Femur (tissue), 1 donor: ENCODE measurements at regions not wholly inside any gene's neighbourhood (a gene's known extent, or its start where the extent isn't known, plus 50 kb on each side); places are given as distances from the start of the nearest gene placed in this dataset.
"Not testable (repeated sequence)": the region's sequence is repeated elsewhere in the genome, so short reads cannot be mapped to it uniquely, and the experiment has no call there.

Source experiments
- DNase-seq: peaks from one replicate; pipeline ENCODE4 v3.0.0-alpha.2; 2017

DNA sequence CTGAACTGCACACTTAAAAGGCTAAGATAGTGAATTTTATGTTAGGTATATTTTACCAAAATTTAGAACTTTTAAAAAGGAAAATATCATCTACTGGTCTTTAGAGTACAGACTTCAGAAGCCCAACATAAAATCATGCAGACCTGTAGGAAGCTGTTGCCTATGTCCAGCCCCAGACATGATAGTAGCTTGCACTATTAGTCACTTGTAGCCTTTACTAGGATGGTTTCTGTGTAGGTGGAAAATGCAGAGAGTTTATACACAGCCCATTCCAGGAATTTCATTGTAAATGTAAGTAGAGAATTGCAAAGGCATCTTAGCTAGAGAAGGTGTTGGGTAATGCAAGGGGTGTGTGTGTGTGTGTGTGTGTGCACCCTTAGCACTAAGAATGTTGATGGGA, 640.2 kb downstream of the RNF144A start:
- DNase-seq = no peak

- no peak for DNase-seq
Measured at GRCh38 chr2:7559791-7560190, 642.6 kb downstream of the RNF144A start.

GRCh38 chr2:7566382-7566881, 649.2 kb downstream of the RNF144A start:
- no peak for DNase-seq

GRCh38 chr2:7567116-7567515, 649.9 kb downstream of the RNF144A start:
- DNase-seq = not testable (repeated sequence)

DNA sequence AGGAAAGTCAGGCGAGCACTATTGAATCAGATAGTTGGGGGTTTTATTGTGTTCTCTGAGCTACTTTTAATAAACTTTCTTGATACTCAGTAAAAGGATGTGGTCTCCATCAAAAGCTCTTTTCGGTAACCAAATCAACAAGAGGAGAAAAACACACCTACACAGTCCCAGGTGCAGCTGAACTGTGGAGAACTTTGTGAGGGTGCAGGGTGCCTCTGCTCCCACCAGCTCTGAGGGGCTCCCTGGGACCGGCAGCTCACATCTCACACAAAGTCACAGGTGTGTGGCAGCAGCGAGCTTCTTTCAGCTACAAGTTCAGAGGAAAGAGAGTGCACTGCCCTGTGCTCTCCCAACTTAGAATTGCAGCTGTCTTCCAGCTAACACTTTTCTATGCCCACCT, 650.4 kb downstream of the RNF144A start:
- no peak for DNase-seq

DNA sequence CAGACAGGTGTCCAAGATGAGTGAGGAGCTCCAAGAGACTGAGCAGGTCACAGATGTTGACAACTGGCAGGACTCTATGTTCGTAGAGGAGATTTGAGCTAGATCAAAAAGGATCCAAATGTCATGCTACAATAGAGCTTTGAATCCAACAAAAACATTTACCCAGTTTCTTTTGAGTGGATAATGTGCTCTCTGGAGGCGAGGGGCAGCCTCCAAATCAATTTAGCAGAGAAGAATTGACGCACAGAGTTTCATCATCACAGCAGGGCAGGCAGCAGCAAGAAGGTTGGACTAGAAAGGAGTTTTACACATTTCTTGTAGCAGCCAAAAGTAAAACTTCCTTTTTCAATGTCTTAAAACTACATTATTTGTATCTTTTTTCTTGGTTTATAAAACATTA, 653.0 kb downstream of the RNF144A start:
- DNase-seq = no peak

DNA sequence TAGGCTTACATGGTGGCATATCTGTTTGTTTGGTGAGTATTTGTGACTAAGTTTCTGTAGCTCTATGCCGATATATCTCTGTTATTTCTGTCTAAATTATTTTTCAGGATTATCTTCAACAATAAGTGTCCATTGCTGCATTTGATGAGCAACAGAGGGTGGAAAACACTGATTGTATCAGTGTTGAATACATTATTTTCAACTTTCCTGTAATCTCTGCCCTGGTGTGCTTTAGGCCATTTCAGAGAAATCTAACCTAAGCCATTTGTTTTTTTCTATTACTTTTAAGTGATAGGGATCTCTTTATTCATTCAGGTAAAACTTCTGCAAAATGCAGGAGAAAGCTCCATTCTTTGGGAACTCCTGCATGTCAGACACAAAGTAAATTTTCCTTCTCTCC, 654.5 kb downstream of the RNF144A start:
- DNase-seq = no peak

DNA sequence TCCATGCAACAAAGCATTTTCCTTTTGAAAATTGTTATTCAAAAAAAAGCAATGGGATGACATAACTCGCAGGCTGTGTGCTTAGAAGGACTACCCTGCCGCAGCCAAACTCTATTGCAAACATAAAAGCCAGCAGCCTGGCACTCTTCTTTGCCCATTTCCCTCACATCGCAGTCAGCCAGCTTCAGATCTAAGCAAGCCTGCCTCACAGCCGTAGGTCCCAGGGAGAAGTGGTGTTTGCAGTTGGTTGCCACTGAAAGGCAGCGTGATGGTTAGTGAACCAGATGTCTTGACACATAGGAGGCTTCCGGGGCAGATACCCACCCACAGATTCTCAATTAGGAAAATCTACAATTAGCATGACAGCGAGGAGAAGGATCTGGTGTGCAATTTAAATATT, 655.2 kb downstream of the RNF144A start:
- DNase-seq = no peak

DNA sequence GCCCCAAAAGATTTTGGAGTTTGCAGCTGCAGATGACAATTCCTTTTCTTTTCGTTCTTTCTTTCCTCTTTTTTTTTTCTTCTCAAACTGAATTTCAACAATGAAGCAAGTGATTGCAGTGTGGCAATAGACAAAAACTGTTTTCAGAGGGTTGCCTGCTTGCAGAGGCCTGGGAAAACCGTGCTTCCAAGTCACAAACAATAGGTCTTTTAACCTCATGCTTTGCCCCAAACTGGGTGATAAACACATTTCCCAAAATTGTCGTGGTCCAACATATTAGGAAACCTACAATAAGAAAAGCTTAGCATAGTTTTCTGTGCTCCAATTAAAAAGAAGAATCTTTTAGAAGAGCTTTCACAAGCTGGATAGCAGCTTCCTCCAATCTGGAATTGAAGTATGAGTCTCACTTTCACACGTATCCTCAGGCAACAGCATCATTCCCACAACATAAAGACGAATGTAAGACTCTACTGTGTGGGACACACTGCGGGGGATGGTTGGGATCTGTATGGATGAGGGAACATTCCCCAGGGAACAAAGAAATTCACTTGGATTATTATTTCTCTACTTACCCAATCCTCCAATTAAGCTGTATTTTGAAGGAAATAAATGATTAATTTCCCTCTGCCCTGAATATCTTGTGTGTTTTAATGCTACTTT, 656.1 kb downstream of the RNF144A start:
- DNase-seq = no peak

- no peak for DNase-seq
Measured at GRCh38 chr2:7574385-7574784, 657.2 kb downstream of the RNF144A start.

GRCh38 chr2:7577769-7578168, 660.6 kb downstream of the RNF144A start:
- no peak for DNase-seq

- no peak for DNase-seq
Measured at GRCh38 chr2:7584017-7584416, 666.8 kb downstream of the RNF144A start.

DNA sequence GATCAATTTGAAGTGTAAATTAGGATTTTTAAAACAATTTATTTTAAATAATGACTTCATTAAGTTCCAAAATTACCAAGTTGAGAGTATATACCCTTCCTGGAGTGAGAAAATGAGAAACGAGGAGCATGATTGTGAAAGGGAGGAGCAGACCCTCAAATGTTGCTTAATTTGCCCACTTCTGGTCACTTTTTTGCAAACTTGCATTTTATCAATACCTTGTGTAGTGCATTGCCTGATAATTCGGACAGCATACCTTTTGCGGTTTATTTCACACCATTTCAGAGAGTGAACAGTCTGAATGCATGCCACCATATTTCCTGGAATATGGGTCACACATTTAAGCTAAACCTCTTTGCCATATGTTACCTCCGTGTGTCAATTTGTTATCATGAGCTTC, 669.7 kb downstream of the RNF144A start:
- no peak for DNase-seq

DNA sequence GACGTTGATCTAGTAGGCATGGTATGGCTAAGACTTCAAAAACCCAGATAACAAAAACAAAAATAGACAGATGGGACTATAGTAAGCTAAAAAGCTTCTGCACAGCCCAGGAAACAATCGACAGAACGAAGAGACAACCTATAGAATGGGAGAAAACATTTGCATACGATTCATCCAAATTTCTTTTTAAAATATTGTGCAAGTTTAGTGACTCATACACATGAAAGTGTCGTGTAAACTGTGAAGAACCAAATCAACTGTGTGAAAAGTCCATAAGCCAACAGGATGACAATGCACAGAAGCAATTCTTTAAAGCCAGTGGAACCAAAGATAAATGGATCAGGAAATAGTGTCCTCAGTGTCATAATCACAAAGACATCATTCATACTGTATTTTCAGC, 671.1 kb downstream of the RNF144A start:
- DNase-seq = no peak

- no peak for DNase-seq
Measured at GRCh38 chr2:7592618-7593140, 675.5 kb downstream of the RNF144A start.

DNA sequence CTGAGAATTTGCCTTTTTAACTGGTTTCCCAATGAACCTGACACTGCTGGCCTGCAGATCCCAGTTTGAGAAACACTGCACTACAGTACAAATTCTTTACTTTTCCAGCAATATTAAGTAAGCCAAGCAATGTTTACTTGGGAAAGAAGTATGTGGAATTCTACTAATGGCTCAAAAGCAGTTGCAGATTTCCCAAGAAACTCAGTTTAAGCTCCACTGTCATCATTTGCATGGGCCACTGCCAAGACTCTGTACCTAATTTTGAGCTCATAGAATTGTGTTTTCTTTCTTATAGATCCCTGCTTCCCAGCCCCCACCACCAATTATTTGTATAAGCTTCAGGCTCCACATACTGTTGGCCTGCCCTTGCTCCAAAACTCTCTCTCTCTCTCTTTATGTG, 676.1 kb downstream of the RNF144A start:
- DNase-seq = no peak

DNA sequence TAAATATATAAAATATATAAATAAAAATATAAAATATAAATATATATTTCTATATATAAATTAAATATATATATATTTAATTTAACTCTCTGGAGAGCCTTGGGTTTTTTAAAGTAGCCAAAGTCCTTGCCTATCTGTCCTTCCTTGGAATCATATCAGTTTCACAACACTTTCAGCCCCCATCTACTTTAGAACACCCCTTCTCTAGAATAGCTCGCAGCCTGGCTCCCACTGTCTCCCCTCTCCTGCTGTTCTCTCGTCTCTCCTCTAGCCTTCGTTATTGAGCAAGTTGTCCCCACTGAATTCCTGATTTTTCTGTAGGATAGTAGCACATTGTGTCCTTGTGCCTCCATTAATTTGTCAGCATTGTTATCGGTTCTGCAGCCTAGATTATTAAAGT, 677.0 kb downstream of the RNF144A start:
- no peak for DNase-seq

GRCh38 chr2:7595206-7595605, 678.0 kb downstream of the RNF144A start:
- no peak for DNase-seq

DNA sequence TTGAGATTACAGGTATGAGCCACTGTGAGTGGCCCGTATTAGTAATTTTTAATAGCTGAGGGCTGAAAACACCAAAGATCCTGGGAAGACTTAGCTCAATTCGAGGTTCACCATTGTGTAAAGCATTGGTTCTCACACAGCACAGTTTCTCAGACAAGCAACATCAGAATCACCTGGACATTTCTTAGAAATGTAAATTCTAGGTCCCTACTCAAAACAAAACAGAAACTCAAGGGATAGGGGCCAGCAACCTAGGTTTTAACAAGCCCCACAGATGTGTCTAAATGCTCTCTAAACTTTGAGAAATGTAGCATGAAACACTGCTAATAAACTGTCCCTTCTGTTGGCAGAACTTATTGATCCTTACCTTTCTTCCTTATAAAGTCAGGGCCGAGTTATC, 681.2 kb downstream of the RNF144A start:
- DNase-seq = no peak

DNA sequence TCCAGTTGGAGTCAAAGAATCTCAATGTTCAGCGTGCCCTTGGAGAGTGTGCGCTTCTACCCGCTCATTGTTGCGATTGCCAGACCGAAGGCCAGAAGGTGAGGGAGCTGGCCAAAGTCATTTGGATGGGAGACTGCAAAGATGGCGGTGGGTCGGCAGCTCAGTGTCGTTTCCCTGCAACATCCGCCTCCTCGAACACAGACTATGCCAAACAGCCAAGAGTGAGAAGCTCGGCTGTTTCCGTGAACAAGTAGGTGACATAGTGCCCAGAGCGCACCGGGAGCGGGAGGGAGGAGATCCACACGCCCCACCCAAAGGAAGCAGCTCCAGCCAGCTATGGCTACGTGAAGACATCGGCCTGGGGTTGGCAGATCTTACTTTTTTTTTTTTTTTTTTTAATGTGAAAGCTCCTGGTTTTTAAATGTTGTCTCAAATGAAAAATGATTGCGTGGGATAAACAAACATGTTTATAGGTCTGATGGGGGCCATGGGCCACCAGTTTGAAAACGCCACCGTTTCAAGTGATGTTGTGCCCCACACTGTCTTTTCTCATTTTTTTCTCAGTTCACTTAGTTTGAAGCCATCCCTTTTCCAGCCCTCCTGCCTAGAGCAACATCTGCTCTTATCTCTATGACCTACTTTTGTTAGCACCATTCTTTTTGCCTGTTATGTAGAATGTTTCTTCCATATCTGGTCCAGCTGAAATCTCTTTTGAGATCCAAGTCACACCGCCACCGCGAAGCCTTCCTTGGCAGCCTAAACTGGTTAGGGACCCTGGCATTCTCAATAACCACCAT, 682.4 kb downstream of the RNF144A start:
- DNase-seq = no peak

GRCh38 chr2:7601990-7602389, 684.8 kb downstream of the RNF144A start:
- DNase-seq = no peak

DNA sequence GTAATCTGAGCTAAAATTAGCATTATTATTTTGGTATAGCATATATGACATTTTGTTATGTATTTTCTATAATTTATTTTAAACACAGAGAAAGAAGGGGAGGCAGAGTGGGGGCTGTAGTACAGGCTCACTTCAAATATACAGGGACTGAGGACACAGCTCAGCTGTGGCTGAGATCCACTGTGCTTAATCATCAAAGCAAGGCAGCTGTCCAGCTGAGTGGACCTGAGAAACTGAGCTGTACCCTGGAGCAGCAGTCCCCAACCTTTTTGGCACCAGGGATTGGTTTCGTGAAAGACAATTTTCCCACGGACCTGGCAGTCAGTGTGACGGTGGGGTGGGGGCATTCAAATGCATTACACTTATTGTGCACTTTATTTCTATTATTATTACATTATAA, 687.2 kb downstream of the RNF144A start:
- DNase-seq = no peak

GRCh38 chr2:7607441-7608173, 690.4 kb downstream of the RNF144A start:
- no peak for DNase-seq

- DNase-seq = no peak
Measured at GRCh38 chr2:7609556-7609955, 692.3 kb downstream of the RNF144A start.
